HG03095 (cell line): ENCODE measurements at regions not wholly inside any gene's neighbourhood (a gene's known extent, or its start where the extent isn't known, plus 50 kb on each side); places are given as distances from the start of the nearest gene placed in this dataset.
"Not testable (repeated sequence)": the region's sequence is repeated elsewhere in the genome, so short reads cannot be mapped to it uniquely, and the experiment has no call there.

Source experiments
- ATAC-seq: cut with Tn5 transposase; IDR thresholded peaks from one replicate; pipeline ENCODE4 v1.9.1; 2021; ENCODE audit warnings: moderate library complexity; ENCODE audit not compliant: unreplicated experiment

DNA sequence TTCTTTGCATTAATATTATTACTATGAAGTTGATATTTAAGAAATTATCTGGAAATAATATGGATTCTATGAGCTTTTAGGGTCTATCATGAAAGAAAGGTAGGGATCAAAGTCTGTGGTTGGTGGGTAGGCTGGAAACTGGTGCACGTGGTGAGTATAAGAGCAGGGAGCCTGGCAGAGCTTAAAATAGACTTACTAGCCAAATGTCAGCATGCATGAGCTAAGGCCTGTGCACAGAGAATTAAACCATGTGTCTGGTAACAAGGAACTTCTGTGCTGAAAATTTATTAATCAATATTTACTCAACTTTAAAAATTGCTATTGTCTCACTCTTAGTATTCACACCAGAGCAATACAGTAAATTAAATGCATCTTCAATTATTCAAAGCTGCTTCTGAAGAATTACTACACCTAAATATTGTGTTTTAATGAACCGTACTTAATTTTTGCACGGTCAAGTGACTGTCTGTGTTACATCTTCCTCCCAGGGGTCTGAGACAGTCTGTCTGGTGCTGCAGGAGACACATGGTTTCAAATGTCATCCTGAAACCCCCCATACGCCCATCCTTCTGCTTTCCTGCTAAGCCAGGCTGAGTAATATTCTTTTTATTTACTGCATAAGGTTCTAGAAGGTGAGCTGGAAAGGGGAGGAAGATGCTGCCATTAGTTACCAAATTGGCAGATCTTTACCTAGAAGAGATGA is 161.0 kb upstream of the NLRP1 start:
- no peak for ATAC-seq

DNA sequence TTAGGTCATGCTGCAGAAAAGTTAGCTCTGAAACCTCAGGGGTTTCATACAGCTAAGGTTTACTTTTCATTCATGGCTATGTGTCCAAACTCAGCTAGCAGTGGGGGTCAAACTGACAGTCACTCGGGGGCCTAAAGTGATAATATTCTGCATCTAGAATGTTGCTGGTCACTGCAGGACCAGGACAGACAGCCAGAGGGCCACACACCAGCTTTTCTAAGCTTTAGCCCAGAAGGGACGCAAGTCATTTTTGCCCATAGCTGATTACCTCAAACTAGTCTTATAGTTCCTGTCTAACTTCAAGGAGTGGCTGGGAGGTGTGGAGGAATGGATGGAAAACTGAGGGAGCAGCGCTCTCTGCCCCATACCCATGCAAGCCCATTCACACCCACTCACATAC is 163.0 kb upstream of the NLRP1 start:
- ATAC-seq: no peak

DNA sequence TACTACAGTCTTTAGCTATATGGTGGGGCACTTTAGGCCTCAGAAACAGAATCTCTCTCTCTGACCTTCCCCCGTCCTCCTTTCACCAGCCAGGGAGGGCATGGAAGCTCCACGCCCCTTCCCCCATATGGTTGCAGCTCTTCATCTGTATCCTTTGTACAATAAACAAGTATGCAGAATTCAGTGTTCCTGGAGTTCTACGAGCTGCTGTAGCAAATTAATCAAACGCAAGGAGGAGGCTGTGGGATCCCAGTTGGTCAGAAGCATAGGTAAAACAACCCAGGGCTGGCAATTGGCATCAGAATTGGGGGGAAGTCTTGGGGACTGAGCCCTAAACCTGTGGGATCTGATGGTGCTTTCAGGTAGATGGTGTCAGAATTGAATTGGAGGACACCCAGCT is 163.7 kb upstream of the NLRP1 start:
- no peak for ATAC-seq

DNA sequence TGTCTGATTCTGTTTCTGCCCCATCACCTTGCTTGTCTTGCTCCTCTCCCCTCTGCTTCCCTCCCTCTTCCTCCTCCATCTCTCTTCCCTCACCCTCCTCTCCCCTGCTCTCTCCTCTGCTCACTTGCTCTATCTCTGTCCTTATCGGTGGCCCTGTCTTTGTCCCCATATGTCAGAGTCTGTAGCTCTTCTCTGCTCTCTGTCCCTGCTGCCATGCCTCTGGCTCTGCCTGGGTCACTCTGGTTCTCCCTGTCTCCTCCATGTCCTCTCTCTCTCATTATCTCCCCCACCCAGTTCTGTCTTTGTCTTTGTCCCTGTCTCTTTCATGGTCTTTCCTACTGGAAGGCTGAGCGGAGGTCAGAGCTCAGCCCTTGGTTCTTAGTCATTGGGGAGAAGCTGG is 169.1 kb upstream of the NLRP1 start:
- no peak for ATAC-seq

DNA sequence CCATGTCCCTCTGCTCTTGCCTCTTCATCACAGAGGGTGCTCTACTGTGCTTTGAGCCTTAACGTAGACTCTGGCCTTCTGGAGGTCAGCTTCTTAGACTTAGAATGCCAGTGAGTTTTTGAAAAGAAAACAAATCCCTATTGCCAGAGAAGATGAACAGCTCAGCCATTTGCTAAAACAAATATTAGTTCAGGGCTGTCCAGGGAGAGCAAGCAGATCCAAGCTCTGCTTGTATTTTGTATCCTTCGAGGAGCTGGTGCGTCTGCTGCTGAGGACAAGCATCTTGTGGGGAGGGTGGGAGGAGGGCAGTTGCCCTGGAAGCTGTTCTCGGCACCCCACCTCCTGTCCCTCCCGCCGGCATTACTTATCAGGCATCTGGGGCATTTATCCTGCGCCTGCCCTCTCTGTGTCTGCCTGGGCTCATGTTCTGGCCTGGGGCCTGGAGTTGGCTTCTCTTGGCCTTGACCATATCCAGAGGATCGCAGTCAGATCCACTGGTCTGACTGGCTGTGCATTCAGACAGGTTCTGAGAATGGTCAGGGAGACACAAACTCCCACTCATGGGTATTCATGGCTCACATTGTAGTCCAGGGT is 173.1 kb upstream of the NLRP1 start:
- no peak for ATAC-seq

DNA sequence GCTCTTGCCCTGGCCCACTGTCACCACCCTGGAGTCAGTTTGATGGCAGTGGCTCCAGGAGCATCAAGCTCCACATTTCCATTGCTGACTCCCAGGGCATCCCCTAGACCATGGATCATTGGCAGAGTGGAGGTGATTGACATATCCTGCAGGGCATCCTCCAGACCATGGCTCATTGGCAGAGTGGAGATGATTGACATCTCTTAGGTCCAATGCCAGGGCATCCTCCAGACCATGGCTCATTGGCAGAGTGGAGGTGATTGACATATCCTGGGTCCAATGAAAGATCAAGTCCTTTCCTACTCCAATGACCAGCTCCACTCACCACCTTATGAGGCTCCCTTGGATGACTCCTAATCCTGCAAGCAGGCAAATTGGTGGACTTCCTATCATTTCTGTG is 174.3 kb upstream of the NLRP1 start:
- no peak for ATAC-seq

DNA sequence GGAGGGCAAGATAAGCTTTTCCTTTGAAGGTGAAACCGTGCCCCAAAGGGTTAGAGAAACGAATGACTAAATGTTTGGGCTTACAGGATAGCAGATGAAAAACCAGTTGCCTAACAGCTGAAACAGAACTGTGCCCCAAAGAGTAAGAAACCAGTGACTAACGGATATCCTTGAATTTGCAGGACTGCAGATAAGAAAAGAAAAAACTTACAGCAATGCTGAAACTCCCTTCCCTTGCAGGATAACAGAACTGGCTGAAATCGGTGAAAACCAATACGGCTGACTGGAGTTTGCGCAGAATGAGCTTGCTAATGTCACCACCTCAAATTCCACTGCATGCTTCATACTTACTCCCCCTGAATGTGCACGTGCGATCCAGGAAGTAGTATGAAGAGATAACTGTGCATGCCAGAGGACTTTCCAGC is 175.2 kb upstream of the NLRP1 start:
- no peak for ATAC-seq

DNA sequence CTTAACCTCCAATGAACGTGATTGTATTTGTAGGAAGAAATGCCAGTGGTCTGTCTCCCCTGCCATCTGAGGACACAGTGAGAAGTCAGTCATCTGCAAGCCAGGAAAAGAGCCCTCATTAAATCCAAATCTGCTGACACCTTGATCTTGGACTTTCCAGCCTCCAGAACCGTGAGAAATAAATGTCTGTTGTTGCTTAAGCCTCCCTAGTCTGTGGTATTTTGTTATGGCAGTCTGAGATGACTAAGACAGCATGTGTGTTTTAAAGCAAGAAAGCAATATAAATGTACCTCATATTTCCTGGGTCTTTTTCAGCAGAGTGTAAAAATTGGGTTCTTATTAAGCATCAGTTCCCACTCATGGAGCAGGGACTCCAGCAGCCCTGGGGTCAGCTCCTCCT is 177.9 kb upstream of the NLRP1 start:
- no peak for ATAC-seq

DNA sequence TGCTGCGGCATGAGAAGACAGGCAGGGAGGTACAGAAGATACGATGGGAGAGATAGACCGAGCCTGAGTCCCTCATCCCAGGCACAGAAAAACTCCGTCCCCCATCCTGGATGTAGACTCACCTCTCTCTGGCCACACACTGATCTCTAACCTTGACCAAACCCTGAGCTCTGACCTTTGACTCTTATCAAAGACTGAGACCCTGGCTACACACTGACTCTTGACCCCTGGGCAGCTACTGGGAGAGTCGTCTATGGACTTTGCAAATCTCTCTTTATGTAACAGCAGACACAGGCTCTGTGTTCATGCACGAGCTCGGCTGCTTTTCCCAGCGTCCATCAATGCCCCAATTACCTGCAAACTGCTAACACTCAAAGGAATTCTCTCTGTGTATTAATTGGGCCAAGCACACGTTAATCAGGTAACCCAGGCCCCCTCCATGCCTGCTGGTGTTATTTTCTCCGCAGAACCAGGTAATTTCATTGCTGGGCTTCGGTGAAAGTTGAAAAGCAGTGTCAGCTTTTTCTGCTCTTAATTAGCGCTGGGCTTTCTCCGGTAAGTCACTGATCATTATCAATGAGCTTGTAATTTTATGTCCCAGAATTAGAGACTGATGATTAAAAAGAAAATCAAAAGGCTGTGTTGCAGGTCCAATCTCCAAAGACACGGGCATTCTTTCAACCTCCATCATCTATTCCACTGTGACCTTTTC is 179.4 kb upstream of the NLRP1 start:
- ATAC-seq: no peak

DNA sequence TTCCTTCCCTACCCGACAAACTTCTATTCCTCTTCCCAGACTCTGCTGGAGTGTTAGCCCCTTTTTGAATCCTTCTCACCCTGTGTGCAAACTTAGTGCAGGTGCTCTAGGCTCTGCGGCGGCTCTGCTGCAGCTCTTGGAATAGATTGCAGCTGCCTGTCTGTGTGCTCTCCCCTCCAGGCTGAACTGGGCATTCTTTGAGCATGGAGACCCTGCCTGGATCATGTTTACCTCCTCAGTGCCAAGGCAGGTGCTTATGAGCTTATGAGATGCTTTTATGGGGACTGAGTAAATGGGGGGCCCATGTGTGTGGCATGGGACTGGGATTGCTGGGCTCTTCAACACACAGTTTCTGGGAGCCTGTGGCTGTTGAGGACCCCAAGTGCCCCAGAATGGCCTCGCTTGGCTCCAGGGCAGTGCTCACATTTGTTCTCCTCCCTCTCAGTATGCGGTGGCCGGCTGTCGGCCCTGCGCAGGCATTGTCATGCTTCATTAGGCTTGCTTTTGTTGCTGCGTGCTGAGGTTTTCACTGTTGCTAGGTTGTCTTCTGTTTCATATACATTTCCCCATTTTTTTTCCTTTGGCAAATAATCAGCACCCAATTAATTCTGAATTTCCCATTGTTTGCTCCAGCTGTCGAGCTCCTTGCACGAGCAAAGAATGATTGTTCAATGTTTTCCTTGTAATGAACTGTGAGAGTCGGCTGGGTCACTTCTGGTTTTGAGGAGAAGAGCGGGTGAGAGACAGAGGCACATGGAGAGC is 185.5 kb upstream of the NLRP1 start:
- no peak for ATAC-seq

DNA sequence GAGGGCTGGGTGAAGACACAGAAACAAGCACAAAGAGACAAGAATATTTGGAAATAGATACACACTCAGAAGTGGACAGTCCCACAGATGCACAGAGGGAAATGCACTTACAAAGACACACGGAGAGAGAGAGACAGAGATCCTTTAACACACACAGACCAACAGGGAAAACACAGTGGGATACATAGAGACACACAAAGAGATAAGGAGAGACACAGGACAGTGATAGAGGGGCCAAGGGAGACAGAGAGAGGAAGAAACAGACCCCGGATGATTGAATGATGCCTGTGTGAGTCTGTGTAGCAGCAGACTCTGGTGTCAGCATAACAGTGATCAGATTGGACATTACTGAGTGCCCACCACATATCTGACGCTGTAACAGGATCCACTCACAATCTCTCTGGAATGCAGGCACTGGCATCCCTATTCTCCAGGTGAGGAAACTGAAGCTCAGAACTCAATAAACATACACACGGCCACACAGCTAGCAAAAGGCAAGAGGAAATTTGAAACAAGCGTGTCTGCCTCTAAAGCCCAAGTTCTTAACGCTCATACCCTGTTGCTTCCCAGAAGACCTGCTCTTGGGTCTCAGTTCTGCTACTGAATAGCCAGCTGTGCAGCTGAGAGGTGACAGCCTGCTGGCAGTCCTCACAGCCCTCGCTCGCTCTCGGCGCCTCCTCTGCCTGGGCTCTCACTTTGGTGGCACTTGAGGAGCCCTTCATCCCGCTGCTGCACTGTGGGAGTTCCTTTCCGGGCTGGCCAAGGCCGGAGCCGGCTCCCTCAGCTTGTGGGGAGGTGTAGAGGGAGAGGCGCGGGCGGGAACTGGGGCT is 186.3 kb upstream of the NLRP1 start:
- ATAC-seq: no peak

DNA sequence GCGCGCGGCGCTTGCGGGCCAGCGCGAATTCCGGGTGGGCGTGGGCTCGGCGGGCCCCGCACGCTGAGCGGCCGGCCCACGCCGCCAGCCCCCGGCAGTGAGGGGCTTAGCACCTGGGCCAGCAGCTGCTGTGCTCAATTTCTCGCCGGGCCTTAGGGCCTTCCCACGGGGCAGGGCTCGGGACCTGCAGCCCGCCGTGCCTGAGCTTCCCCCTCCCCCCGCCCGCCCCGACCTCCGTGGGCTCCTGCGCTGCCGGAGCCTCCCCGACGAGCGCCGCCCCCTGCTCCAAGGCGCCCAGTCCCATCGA is 186.9 kb upstream of the NLRP1 start:
- ATAC-seq: not testable (repeated sequence)

DNA sequence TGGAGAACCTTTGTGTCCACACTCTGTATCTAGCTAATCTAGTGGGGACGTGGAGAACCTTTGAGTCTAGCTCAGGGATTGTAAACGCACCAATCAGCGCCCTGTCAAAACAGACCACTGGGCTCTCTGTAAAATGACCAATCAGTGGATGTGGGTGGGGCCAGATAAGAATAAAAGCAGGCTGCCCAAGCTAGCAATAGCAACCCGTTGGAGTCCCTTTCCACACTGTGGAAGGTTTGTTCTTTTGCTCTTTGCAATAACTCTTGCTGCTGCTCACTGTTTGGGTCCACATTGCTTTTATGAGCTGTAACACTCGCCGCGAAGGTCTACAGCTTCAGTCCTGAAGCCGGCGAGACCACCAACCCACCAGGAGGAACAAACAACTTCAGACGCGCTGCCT is 187.7 kb upstream of the NLRP1 start:
- ATAC-seq: not testable (repeated sequence)

DNA sequence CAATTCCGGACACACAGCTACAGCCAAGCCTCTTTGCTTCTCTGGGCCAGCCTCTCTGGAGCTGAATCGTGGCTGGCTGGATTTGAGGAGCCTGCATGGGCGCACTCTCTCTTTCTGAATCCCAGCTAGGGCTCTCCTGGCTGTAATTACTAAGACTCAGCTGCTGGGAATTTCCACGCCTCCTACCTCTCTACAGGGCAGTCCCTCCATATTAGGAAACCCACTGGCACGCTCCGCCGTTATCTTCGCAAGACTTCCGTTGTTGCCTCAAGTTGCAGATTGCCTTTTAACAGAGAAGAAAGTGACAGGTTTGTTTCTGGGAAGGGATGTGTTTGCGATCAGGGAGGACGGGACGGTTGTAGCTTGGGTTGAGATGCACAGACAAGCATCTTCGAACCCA is 188.4 kb upstream of the NLRP1 start:
- ATAC-seq: no peak

DNA sequence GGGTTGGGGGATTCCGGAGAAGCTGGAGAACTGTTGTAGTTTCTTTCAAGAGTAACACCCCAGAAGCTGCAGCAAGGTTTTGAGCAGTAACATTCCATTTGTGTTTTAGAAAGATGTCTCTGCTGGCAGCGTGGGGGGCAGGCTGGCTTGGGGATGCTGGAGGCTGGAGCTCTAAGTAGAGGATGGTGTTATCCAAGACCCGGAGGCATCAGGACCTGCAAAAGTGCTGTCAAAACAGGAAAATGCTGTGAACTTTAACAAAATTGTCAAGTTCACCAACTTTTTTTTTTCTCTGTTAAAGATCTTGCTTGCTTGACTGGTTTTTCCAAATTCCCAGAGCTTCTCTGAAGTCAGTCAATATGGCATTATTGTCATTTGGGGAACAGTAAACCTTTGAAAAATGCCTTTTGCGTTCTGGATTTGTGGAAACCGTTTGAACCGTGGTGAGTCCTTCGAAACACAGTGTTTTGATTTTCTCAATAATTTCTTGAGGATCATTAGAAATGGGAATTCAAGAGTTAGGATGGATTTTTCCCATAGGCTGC is 189.6 kb upstream of the NLRP1 start:
- ATAC-seq: no peak

DNA sequence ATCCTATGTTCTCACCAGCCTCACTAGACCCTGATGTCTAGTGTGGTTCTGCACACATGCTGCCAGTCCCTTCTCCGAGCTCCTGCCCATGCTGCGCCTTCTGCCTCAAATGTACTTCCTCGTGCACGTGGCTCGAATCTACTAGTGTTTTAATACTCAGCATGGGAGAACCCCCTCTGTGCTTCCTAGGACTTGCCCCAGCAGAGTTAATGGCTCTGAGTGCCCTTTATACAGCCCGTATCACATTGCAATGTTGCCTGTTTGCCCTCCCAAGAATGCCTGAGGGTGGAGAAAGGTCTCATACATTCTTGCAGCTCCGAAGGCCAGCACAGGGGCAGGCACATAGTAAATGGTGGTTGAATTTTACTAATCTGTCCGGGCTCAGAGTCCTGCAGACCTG is 190.8 kb upstream of the NLRP1 start:
- ATAC-seq: no peak

DNA sequence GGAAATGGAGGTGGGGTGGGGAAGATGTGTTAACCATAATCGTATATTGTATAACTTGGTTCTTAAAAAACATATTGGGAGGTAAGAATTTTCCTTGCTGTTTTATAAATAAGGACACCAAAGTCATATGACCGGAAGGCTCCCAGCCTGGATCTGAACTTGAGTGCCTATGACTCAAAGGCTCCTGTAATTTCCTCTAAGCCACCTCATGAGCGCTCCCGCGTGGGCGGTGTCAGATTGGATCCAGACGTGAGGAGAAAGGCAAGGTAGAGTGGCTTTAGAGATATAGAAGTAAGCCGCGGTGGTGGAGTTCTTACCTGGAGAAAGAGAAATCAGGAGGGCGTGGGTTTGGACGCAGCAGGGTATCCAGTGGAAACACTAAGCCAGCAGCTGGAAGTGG is 196.2 kb upstream of the NLRP1 start:
- ATAC-seq: no peak

DNA sequence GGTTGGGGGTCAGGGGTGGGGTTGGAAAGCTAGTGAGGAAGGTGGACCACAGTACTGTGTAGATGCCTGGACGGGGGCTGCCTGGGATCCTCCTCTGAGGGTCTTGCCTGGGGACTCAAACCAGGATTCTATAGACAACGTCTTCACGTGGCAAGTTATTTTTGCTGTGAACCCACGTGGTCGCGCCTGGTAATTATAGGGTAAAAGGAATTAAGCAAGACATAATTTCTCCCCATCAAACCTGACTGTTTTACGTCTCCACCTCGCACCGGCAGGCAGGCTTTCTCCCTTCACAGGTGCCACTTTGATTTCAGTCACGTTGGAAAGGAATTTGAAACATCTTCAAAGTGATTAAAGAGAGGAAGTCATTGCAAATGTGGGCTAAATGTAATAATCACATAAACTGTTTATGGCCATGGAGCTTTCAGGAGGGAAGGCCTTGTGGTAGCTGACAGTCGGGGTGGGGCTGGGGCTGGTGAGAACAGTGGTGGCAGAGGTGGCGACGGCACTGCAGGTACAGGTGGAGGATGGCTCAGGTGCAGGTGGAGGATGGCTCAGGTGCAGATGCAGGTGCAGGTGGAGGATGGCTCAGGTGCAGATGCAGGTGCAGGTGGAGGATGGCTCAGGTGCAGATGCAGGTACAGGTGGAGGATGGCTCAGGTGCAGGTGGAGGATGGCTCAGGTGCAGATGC is 197.1 kb upstream of the NLRP1 start:
- ATAC-seq: no peak

DNA sequence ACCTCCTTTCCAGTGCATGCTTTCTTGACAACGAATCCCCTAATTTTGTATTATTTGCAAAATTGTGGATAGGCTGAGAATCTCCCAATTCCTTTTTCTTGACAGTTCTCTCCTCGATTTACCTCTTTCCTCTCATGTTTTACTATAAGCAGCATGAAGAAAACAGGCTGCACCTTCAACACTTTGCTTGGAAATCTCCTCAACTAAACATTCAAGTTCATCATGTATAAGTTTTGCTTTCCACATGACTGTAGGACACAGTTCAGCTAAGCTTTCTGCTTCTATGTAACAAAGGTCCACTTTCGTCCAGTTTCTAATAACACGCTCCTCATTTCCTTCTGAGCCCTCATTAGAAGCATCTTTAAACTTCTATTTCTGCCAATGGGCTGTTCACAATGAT is 199.0 kb upstream of the NLRP1 start:
- ATAC-seq: no peak

DNA sequence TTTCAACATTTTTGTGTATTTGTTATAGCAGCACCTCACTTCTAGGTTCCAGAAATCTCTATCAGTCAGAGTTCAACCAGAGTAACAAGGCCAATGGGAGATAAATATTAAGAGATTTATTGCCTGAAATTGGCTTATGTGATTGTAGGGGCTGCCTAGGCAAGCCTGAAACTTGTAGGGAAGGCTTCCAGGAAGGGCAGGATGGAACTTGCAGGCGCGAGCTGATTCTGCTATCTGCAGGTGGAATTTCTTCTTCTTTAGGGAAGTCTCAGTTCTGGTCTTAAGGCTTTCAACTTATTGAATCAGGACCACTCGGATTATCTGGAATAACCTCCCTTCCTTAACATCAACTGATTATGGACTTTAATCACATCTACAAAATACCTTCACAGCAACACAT is 199.5 kb upstream of the NLRP1 start:
- no peak for ATAC-seq
